Psoas muscle (tissue), 7 donors: ENCODE measurements at regions not wholly inside any gene's neighbourhood (a gene's known extent, or its start where the extent isn't known, plus 50 kb on each side); places are given as distances from the start of the nearest gene placed in this dataset.

Experiments
- ATAC-seq, 4 donors: fragments of 200-7000 bp; cut with Tn5 transposase; one replicate each; pipeline ENCODE4 v1.9.1; 2020; ENCODE audit warnings: moderate library complexity in 3 of 4, mild to moderate bottlenecking in 2 of 4
- DNase-seq, 2 donors: peaks; one replicate each; pipeline ENCODE4 v3.0.0-alpha.2; 2020
- H3K27ac ChIP-seq: fragments of 200-600 bp; one replicate; pipeline ENCODE4 v1.8.0; 2022
- H3K27me3 ChIP-seq, 3 donors: fragments of 200-600 bp in 1 of 3; one replicate each; pipeline versions ENCODE4 v1.6.1 to v1.8.0; 2013 to 2022; ENCODE audit warnings: low read length in 2 of 3, mild to moderate bottlenecking in 2 of 3, moderate library complexity in 1 of 3; ENCODE audit not compliant: insufficient read depth in 3 of 3
- H3K36me3 ChIP-seq, 2 donors: fragments of 200-600 bp in 1 of 2; one replicate each; pipeline versions ENCODE4 v1.6.1 to v1.8.0; 2013 to 2022; ENCODE audit warnings: low read depth in 1 of 2, mild to moderate bottlenecking in 1 of 2, moderate library complexity in 1 of 2; ENCODE audit not compliant: insufficient read depth in 1 of 2
- H3K4me1 ChIP-seq: fragments of 200-600 bp; one replicate; pipeline ENCODE4 v1.8.0; 2022
- H3K4me3 ChIP-seq: fragments of 200-600 bp; one replicate; pipeline ENCODE4 v1.8.0; 2022; ENCODE audit warnings: mild to moderate bottlenecking
- H3K9me3 ChIP-seq: fragments of 200-600 bp; one replicate; pipeline ENCODE4 v1.8.0; 2022
- WGBS, 3 donors: extraction: QIAGEN DNeasy Blood & Tissue Kit; methylation state at CpG; one replicate each; pipeline versions ENCODE4 v1.1.6 to v1.1.7; 2013; 5-methylcytosine and 5-hydroxymethylcytosine counted together
- intact Hi-C, 2 donors: fragments of 100-400 bp; cut with DNase I; formaldehyde crosslinking; loops; one replicate each; pipeline versions ENCODE4 v1.11.0 to v1.14.2; 2022
- TF ChIP-seq, protein P1 (sequence below): fragments of 200-600 bp; IDR thresholded peaks from one replicate; pipeline ENCODE4 v1.8.0; 2022; ENCODE audit warnings: antibody characterized with exemption
- donor health status: healthy with polysubstance abuse.
- donor health status: DM: no; HTN: no; CAD: no; lungs with moderate emphysema.
- donor health status: Bipolar disorder and iron deficiency.
- donor health status: healthy.
- donor health status: DM: yes; HTN: yes; CAD: no.
- donor health status: DM: no; HTN: no; CAD: no.
- donor health status: DM: yes; HTN: yes; CAD: no.

- TF ChIP-seq, protein P1, sequence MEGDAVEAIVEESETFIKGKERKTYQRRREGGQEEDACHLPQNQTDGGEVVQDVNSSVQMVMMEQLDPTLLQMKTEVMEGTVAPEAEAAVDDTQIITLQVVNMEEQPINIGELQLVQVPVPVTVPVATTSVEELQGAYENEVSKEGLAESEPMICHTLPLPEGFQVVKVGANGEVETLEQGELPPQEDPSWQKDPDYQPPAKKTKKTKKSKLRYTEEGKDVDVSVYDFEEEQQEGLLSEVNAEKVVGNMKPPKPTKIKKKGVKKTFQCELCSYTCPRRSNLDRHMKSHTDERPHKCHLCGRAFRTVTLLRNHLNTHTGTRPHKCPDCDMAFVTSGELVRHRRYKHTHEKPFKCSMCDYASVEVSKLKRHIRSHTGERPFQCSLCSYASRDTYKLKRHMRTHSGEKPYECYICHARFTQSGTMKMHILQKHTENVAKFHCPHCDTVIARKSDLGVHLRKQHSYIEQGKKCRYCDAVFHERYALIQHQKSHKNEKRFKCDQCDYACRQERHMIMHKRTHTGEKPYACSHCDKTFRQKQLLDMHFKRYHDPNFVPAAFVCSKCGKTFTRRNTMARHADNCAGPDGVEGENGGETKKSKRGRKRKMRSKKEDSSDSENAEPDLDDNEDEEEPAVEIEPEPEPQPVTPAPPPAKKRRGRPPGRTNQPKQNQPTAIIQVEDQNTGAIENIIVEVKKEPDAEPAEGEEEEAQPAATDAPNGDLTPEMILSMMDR = no peak
- no peaks in the 10 kb centered on the region for H3K9me3 ChIP-seq
- ATAC-seq (peak; percentile 93 to 95 (median 94)), DNase-seq (peak; percentile 55 to 78)
- peak overlapping the region; percentile 39 for H3K4me3 ChIP-seq
- intact Hi-C loops = no loop called here
- peaks cover 49% of the 10 kb centered on the region for H3K4me1 ChIP-seq
- no peaks in the 10 kb centered on the region for H3K27me3 ChIP-seq
- 19 to 29% (median 24%) methylated on average over 8 of the region's 8 CpGs for WGBS, 3 donors
- H3K27ac ChIP-seq = peak overlapping the region; percentile 92
- H3K36me3 ChIP-seq = no peaks in the 10 kb centered on the region
These were observed 509.0 kb upstream of the PODXL start for GRCh38 chr7:132065193-132065988.

- Histone ChIP-seq H3K4me3 (no peak overlapping the region), H3K36me3 (no peaks in the 10 kb centered on the region), H3K27me3 (no peaks in the 10 kb centered on the region), H3K4me1 (peaks cover 36% of the 10 kb centered on the region), H3K27ac (no peak overlapping the region), H3K9me3 (no peaks in the 10 kb centered on the region)
- WGBS, 3 donors = 81 to 85% (median 83%) methylated on average over 7 of the region's 7 CpGs
- DNase-seq (no peak), ATAC-seq (no peak)
- intact Hi-C loops = no loop called here
- TF ChIP-seq, protein P1 = no peak
These were observed 507.4 kb upstream of the PODXL start for GRCh38 chr7:132063800-132064199.

DNA sequence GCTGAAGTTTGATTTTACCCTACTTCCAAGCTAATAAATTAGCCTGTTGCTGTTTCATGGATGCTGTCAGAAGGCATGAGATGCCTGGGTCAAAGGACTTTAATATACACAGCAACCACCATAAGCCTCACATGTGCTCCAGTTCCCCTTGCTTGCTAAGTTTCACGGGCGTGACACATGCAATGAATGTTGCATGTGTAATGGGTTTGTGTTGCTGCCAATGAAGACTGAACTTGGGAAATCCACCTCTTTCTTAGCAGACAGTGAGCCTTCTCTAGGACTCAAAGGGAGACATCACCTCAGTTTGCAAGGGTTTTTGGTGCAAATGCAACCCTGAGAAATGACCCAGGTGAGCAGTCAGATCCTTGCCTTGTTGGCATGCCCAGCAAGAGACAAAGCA lies 505.5 kb upstream of the PODXL start:
- ATAC-seq = no peak
- TF ChIP-seq, protein P1 = no peak

DNA sequence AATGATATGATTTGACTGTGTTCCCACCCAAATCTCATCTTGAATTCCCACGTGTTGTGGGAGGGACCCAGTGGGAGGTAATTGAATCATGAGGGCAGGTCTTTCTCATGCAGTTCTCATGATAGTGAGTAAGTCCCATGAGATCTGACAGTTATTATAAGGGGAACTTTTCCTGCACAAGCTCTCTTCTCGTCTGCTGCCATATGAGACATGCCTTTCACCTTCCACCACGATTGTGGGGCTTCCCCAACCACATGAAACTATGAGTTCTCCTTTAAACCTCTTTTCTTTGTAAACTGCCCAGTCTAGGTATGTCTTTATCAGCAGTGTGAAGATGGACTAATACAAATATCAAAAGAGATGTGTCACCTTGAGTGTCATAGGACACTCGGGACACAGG lies 502.7 kb upstream of the PODXL start:
- Histone ChIP-seq H3K4me1 (peaks cover 22% of the 10 kb centered on the region), H3K36me3 (no peaks in the 10 kb centered on the region), H3K9me3 (no peaks in the 10 kb centered on the region), H3K27ac (no peak overlapping the region), H3K4me3 (no peak overlapping the region), H3K27me3 (no peaks in the 10 kb centered on the region)
- intact Hi-C loops = no loop called here
- DNase-seq (no peak), ATAC-seq (no peak)
- WGBS, 3 donors = 78 to 81% (median 80%) methylated on average over 4 of the region's 4 CpGs
- TF ChIP-seq, protein P1 = no peak

More for the DNA sequence above, 505.5 kb upstream of the PODXL start:
- 69 to 84% (median 71%) methylated on average over 2 of the region's 2 CpGs for WGBS, 3 donors
- H3K27me3 ChIP-seq = no peaks in the 10 kb centered on the region
- DNase-seq = no peak
- intact Hi-C loops = no loop called here
- H3K4me1 ChIP-seq = peaks cover 24% of the 10 kb centered on the region
- no peak overlapping the region for H3K4me3 ChIP-seq
- no peak overlapping the region for H3K27ac ChIP-seq
- no peaks in the 10 kb centered on the region for H3K36me3 ChIP-seq
- no peaks in the 10 kb centered on the region for H3K9me3 ChIP-seq
